ENCODE measurements at regions not wholly inside any gene's neighbourhood (a gene's known extent, or its start where the extent isn't known, plus 50 kb on each side); places are given as distances from the start of the nearest gene placed in this dataset.

- no peak for TF ChIP-seq CTCF (IDR thresholded peaks at IDR 0.05 in 4 of 5, conservative IDR thresholded peaks at IDR 0.05 in 1 of 5)
- TF ChIP-seq POLR2A (IDR thresholded peaks at IDR 0.05): no peak
Observed at GRCh38 chr18:45320724-45321123, 294.6 kb upstream of the SLC14A2 start.
